ENCODE measurements at regions not wholly inside any gene's neighbourhood (a gene's known extent, or its start where the extent isn't known, plus 50 kb on each side); places are given as distances from the start of the nearest gene placed in this dataset.
"Not testable (repeated sequence)": the region's sequence is repeated elsewhere in the genome, so short reads cannot be mapped to it uniquely, and the experiment has no call there.

DNA sequence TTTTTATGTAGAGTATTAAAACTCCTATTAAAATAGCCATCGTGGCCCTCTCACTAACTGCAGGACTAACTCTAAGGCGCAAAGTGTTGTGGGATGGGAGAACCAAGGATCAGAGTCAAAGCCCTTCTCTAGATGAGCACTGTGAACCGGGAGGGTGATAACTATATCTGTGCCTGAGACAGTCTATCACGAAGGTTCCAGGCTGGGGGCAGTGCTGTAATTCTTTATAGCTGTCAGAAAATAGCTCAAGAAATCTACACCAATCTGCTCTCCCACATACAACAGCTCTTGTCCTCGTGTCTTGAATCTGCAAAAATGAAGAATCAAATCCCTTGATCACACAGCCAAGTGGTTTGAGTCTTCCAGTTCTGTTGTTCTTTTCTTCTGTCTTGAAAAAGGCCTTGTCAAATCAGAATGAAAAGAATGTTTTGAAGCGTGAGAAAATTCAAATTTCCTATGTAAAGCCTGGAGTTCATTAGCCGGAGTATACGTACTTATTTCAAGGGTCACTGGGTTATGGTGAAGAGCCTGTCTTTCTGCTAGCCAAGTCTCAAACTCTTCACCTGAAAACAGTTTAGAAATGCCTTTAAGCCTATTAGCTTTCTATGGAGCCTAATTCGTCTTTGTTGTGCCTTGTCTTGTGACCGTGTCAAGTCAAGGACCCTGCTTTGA lies 185.3 kb upstream of the NECTIN3 start:
- Histone ChIP-seq H3K27ac (ENCODE audit: low read depth, low read length) (no peak overlapping the region), H3K9me3 (ENCODE audit: control insufficient read depth, insufficient read depth, low read length) (no peaks in the 10 kb centered on the region; the same call in 1 of the 2 replicates), H3K27me3 (ENCODE audit: control insufficient read depth, insufficient read depth, low read length) (no peaks in the 10 kb centered on the region), H3K4me3 (ENCODE audit: low read depth, low read length) (no peak overlapping the region)
- POLR2A ChIA-PET: no interaction called here
- TF ChIP-seq, protein P1, sequence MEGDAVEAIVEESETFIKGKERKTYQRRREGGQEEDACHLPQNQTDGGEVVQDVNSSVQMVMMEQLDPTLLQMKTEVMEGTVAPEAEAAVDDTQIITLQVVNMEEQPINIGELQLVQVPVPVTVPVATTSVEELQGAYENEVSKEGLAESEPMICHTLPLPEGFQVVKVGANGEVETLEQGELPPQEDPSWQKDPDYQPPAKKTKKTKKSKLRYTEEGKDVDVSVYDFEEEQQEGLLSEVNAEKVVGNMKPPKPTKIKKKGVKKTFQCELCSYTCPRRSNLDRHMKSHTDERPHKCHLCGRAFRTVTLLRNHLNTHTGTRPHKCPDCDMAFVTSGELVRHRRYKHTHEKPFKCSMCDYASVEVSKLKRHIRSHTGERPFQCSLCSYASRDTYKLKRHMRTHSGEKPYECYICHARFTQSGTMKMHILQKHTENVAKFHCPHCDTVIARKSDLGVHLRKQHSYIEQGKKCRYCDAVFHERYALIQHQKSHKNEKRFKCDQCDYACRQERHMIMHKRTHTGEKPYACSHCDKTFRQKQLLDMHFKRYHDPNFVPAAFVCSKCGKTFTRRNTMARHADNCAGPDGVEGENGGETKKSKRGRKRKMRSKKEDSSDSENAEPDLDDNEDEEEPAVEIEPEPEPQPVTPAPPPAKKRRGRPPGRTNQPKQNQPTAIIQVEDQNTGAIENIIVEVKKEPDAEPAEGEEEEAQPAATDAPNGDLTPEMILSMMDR (IDR thresholded peaks at IDR 0.05; ENCODE audit: low read depth, low read length): no peak
- DNase-seq (ENCODE audit: low read depth, low spot score): no peak
- CTCF ChIA-PET: interaction anchor here (0.6 kb wide), 1 partner anchor 120 kb away, joined by 4 read pairs; no protein-coding TSS in a partner anchor

DNA sequence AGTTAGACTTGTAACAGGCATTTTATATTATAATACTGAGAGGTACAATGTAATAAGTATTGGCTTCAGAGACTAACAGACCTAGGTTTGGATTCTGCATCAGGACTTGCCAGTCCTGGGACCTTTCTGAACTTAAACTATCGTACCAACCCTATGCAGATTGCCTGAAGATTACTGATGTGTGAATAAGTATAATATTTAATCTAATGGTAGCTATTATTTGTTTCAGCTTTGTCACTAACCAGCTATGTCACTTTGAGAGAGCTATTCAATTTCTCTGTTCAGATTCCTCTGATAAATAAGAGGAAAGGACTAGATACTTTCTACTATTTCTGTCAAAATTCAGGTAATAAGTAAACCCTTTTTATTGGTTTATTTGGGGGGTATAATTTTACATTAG lies 184.4 kb upstream of the NECTIN3 start:
- no peak overlapping the region for H3K27ac ChIP-seq (ENCODE audit: low read depth, low read length)
- DNase-seq (ENCODE audit: low read depth, low spot score): no peak
- H3K4me3 ChIP-seq (ENCODE audit: low read depth, low read length): no peak overlapping the region
- no peaks in the 10 kb centered on the region; the same call in 1 of the 2 replicates for H3K9me3 ChIP-seq (ENCODE audit: control insufficient read depth, insufficient read depth, low read length)
- POLR2A ChIA-PET: no interaction called here
- H3K27me3 ChIP-seq (ENCODE audit: control insufficient read depth, insufficient read depth, low read length): no peaks in the 10 kb centered on the region
- TF ChIP-seq, protein P1 (IDR thresholded peaks at IDR 0.05; ENCODE audit: low read depth, low read length): no peak
- CTCF ChIA-PET: no interaction called here

- H3K4me3 ChIP-seq (ENCODE audit: low read depth, low read length); POLR2A ChIA-PET; H3K27ac ChIP-seq (ENCODE audit: low read depth, low read length); H3K27me3 ChIP-seq (ENCODE audit: control insufficient read depth, insufficient read depth, low read length); DNase-seq (ENCODE audit: low read depth, low spot score); CTCF ChIA-PET; H3K9me3 ChIP-seq (ENCODE audit: control insufficient read depth, insufficient read depth, low read length): not testable (repeated sequence)
These were observed 182.8 kb upstream of the NECTIN3 start for GRCh38 chr3:110888625-110889375.

- CTCF ChIA-PET; H3K9me3 ChIP-seq (ENCODE audit: control insufficient read depth, insufficient read depth, low read length); POLR2A ChIA-PET; H3K4me3 ChIP-seq (ENCODE audit: low read depth, low read length); DNase-seq (ENCODE audit: low read depth, low spot score); H3K27me3 ChIP-seq (ENCODE audit: control insufficient read depth, insufficient read depth, low read length); H3K27ac ChIP-seq (ENCODE audit: low read depth, low read length): not testable (repeated sequence)
These were observed 182.3 kb upstream of the NECTIN3 start for GRCh38 chr3:110889376-110889699.

DNA sequence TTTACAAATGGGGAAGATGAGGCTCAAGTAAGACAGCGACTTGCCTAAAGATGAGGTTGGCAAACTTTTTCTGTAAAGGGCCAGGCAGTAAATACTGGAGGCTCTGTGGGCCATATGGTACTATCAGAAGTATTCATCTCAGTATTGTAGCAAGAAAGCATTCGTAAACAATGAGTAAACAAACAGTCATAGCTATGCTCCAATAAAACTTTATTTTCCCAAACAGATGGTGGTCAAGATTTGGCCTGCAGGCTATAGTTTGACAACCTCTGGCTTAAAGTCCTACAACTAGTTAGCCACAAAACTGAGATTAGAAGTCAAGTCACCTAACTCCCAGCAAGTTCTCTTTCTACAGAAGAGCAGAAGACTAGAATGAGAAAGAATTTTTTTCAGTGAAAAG lies 177.0 kb upstream of the NECTIN3 start:
- Histone ChIP-seq H3K9me3 (ENCODE audit: control insufficient read depth, insufficient read depth, low read length) (no peaks in the 10 kb centered on the region; the same call in 1 of the 2 replicates), H3K27me3 (ENCODE audit: control insufficient read depth, insufficient read depth, low read length) (no peaks in the 10 kb centered on the region), H3K4me3 (ENCODE audit: low read depth, low read length) (no peak overlapping the region), H3K27ac (ENCODE audit: low read depth, low read length) (no peak overlapping the region)
- ChIA-PET CTCF (no interaction called here), POLR2A (no interaction called here)
- TF ChIP-seq, protein P1 (IDR thresholded peaks at IDR 0.05; ENCODE audit: low read depth, low read length): no peak
- no peak for DNase-seq (ENCODE audit: low read depth, low spot score)

DNA sequence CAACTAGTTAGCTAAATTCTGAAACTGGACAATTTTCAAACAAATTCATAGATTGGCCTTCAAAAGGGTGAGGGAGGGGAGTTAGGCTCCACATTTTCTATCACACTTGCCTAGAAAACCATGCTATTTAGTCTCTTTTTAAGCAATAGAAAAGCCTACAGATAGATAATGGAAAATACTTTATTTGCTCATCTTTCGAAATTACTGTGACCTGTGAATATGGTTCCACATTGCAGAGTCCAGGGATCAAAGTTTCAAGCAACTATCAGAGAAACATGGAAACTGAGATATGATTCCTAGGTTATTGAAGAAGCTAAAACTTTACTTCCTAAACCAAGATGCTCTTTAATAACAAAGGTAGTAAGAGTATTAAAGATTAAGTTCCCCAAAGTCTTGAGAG lies 176.6 kb upstream of the NECTIN3 start:
- Histone ChIP-seq H3K27me3 (ENCODE audit: control insufficient read depth, insufficient read depth, low read length) (no peaks in the 10 kb centered on the region), H3K9me3 (ENCODE audit: control insufficient read depth, insufficient read depth, low read length) (no peaks in the 10 kb centered on the region; the same call in 1 of the 2 replicates), H3K4me3 (ENCODE audit: low read depth, low read length) (no peak overlapping the region), H3K27ac (ENCODE audit: low read depth, low read length) (no peak overlapping the region)
- TF ChIP-seq, protein P1 (IDR thresholded peaks at IDR 0.05; ENCODE audit: low read depth, low read length): no peak
- CTCF ChIA-PET: no interaction called here
- POLR2A ChIA-PET: no interaction called here
- DNase-seq (ENCODE audit: low read depth, low spot score): no peak

All from AG04450 (cell line).